Tibial nerve (tissue), 4 donors: ENCODE measurements at regions not wholly inside any gene's neighbourhood (a gene's known extent, or its start where the extent isn't known, plus 50 kb on each side); places are given as distances from the start of the nearest gene placed in this dataset.
"Not testable (repeated sequence)": the region's sequence is repeated elsewhere in the genome, so short reads cannot be mapped to it uniquely, and the experiment has no call there.

ENCODE experiments used
- DNase-seq, 2 donors: peaks; one replicate each; pipeline ENCODE4 v3.0.0-alpha.2; 2019; ENCODE audit warnings: low spot score in 2 of 2
- H3K27ac ChIP-seq, 4 donors: fragments of 200-600 bp; sonication (generic) in 3 of 4; one replicate each; pipeline ENCODE4 v1.5.1; 2017 to 2019; ENCODE audit warnings: mild to moderate bottlenecking in 1 of 4
- H3K27me3 ChIP-seq, 2 donors: fragments of 200-600 bp; sonication (generic) in 1 of 2; one replicate each; pipeline versions ENCODE4 v1.5.1 to v1.6.0; 2017 to 2019
- H3K36me3 ChIP-seq, 3 donors: fragments of 200-600 bp; sonication (generic); one replicate each; pipeline ENCODE4 v1.5.1; 2018 to 2019
- H3K4me1 ChIP-seq, 4 donors: fragments of 200-600 bp; sonication (generic) in 3 of 4; one replicate each; pipeline ENCODE4 v1.5.1; 2017 to 2019
- H3K4me3 ChIP-seq, 4 donors: fragments of 200-600 bp; sonication (generic) in 3 of 4; one replicate each; pipeline ENCODE4 v1.5.1; 2017 to 2019; ENCODE audit warnings: mild to moderate bottlenecking in 1 of 4, moderate library complexity in 1 of 4
- H3K9me3 ChIP-seq, 4 donors: fragments of 200-600 bp; sonication (generic) in 3 of 4; one replicate each; pipeline ENCODE4 v1.5.1; 2017 to 2019
- CTCF ChIP-seq, 5 experiments: fragments of 200-600 bp in 3 of 5; fragments of 450-650 bp in 2 of 5; sonication (generic) in 3 of 5; IDR thresholded peaks; one replicate each; pipeline ENCODE4 v1.5.1; 2016 to 2019; ENCODE audit warnings: antibody characterized with exemption in 5 of 5, mild to moderate bottlenecking in 3 of 5, moderate library complexity in 2 of 5
- EP300 ChIP-seq, 2 donors: sonication (generic); formaldehyde crosslinking; IDR thresholded peaks; one replicate each; pipeline ENCODE4 v1.6.1; 2017; ENCODE audit warnings: antibody characterized with exemption in 2 of 2, mild to moderate bottlenecking in 1 of 2
- POLR2A ChIP-seq, 2 donors: fragments of 450-650 bp; IDR thresholded peaks; one replicate each; pipeline ENCODE4 v1.6.1; 2017; ENCODE audit warnings: antibody characterized with exemption in 2 of 2, mild to moderate bottlenecking in 2 of 2, moderate library complexity in 2 of 2
- WGBS, 2 donors: methylation state at CpG; one replicate each; pipeline ENCODE4 v1.1.5; 2018; 5-methylcytosine and 5-hydroxymethylcytosine counted together

GRCh38 chr5:7306556-7306955 lies 89.4 kb upstream of the ADCY2 start:
- 85 to 92% methylated on average over 10 of the region's 10 CpGs for WGBS, 2 donors
- not testable (repeated sequence) for H3K27ac ChIP-seq, DNase-seq, H3K27me3 ChIP-seq, H3K36me3 ChIP-seq, H3K4me1 ChIP-seq, H3K4me3 ChIP-seq, H3K9me3 ChIP-seq

GRCh38 chr5:7307709-7308108 lies 88.2 kb upstream of the ADCY2 start:
- WGBS, 2 donors, result 92% methylated on average over 3 to 6 of the region's 6 CpGs
- not testable (repeated sequence) for H3K9me3 ChIP-seq, H3K4me1 ChIP-seq, H3K27ac ChIP-seq, H3K27me3 ChIP-seq, H3K36me3 ChIP-seq, H3K4me3 ChIP-seq, DNase-seq

GRCh38 chr5:7309715-7310114 lies 86.2 kb upstream of the ADCY2 start:
- 29% methylated on average over 6 of the region's 6 CpGs for whole genome bisulfite sequencing, 2 donors
- not testable (repeated sequence) for H3K4me3 ChIP-seq, H3K36me3 ChIP-seq, DNase-seq, H3K4me1 ChIP-seq, H3K27ac ChIP-seq, H3K9me3 ChIP-seq, H3K27me3 ChIP-seq

GRCh38 chr5:7310656-7311055 lies 85.3 kb upstream of the ADCY2 start:
- not testable (repeated sequence) for H3K27me3 ChIP-seq

GRCh38 chr5:7315118-7315517 lies 80.8 kb upstream of the ADCY2 start:
- H3K4me3 ChIP-seq, result no peak overlapping the region
- WGBS, 2 donors, result 50 to 76% methylated on average over 2 of the region's 2 CpGs

More at GRCh38 chr5:7310656-7311055, 85.3 kb upstream of the ADCY2 start:
- not testable (repeated sequence) for H3K36me3 ChIP-seq, H3K9me3 ChIP-seq, H3K4me1 ChIP-seq, DNase-seq, H3K4me3 ChIP-seq, H3K27ac ChIP-seq
- WGBS, 2 donors, result 63 to 82% methylated on average over 4 of the region's 4 CpGs

GRCh38 chr5:7317751-7318150 lies 78.2 kb upstream of the ADCY2 start:
- H3K27ac ChIP-seq, result no peak overlapping the region
- TF ChIP-seq CTCF (IDR thresholded peaks at IDR 0.05) (no peak), POLR2A (IDR thresholded peaks at IDR 0.05) (no peak), EP300 (IDR thresholded peaks at IDR 0.05) (no peak)
- H3K4me1 ChIP-seq, result no peaks in the 10 kb centered on the region
- no peak overlapping the region for H3K4me3 ChIP-seq
- no peaks in the 10 kb centered on the region for H3K9me3 ChIP-seq
- 67 to 71% methylated on average over 2 of the region's 2 CpGs for WGBS, 2 donors
- no peaks in the 10 kb centered on the region for H3K27me3 ChIP-seq
- DNase-seq, result no peak
- H3K36me3 ChIP-seq, result no peaks in the 10 kb centered on the region

More at GRCh38 chr5:7315118-7315517, 80.8 kb upstream of the ADCY2 start:
- Histone ChIP-seq H3K27ac (no peak overlapping the region), H3K36me3 (no peaks in the 10 kb centered on the region), H3K4me1 (no peaks in the 10 kb centered on the region), H3K9me3 (no peaks in the 10 kb centered on the region), H3K27me3 (no peaks in the 10 kb centered on the region)
- DNase-seq, result no peak
- TF ChIP-seq POLR2A (IDR thresholded peaks at IDR 0.05) (no peak), EP300 (IDR thresholded peaks at IDR 0.05) (no peak), CTCF (IDR thresholded peaks at IDR 0.05) (no peak)

- H3K4me3 ChIP-seq, result no peak overlapping the region
- DNase-seq, result no peak
- H3K27ac ChIP-seq, result no peak overlapping the region
- no peak for TF ChIP-seq EP300 (IDR thresholded peaks at IDR 0.05)
- TF ChIP-seq CTCF (IDR thresholded peaks at IDR 0.05), result no peak
- TF ChIP-seq POLR2A (IDR thresholded peaks at IDR 0.05), result no peak
- WGBS, 2 donors, result 42 to 61% methylated on average over 2 of the region's 2 CpGs
- no peaks in the 10 kb centered on the region for H3K4me1 ChIP-seq
- no peaks in the 10 kb centered on the region for H3K9me3 ChIP-seq
- H3K36me3 ChIP-seq, result no peaks in the 10 kb centered on the region
- no peaks in the 10 kb centered on the region for H3K27me3 ChIP-seq
Observed at GRCh38 chr5:7320701-7321301, 75.1 kb upstream of the ADCY2 start.
